Esophagus muscularis mucosa (tissue), 4 donors: ENCODE measurements at regions not wholly inside any gene's neighbourhood (a gene's known extent, or its start where the extent isn't known, plus 50 kb on each side); places are given as distances from the start of the nearest gene placed in this dataset.

Source experiments
- DNase-seq: peaks from one replicate; pipeline ENCODE4 v3.0.0-alpha.2; 2017; ENCODE audit errors: extremely low spot score
- H3K27ac ChIP-seq, 4 donors: fragments of 200-600 bp; sonication (generic); replicated peaks in 1 of 4; 1 replicate in 3 of 4; 2 replicates in 1 of 4; pipeline ENCODE4 v1.5.1; 2016 to 2019; ENCODE audit warnings: mild to moderate bottlenecking in 1 of 4
- H3K27me3 ChIP-seq, 4 donors: fragments of 200-600 bp; sonication (generic); one replicate each; pipeline versions ENCODE4 v1.5.1 to v1.6.0; 2016 to 2019
- H3K36me3 ChIP-seq, 4 donors: fragments of 200-600 bp; sonication (generic); one replicate each; pipeline ENCODE4 v1.5.1; 2016 to 2019
- H3K4me1 ChIP-seq, 4 donors: fragments of 200-600 bp; sonication (generic); one replicate each; pipeline ENCODE4 v1.5.1; 2016 to 2019
- H3K4me3 ChIP-seq, 4 donors: fragments of 200-600 bp; sonication (generic); 1 replicate in 2 of 4; 2 replicates in 2 of 4; pipeline ENCODE4 v1.5.1; 2016 to 2019; ENCODE audit warnings: mild to moderate bottlenecking in 4 of 4, moderate library complexity in 1 of 4
- H3K9me3 ChIP-seq, 4 donors: fragments of 200-600 bp; sonication (generic); 1 replicate in 3 of 4; 2 replicates in 1 of 4; pipeline ENCODE4 v1.5.1; 2016 to 2019
- CTCF ChIP-seq, 3 experiments: fragments of 200-600 bp in 2 of 3; fragments of 450-650 bp in 1 of 3; sonication (generic) in 2 of 3; IDR thresholded peaks; one replicate each; pipeline ENCODE4 v1.5.1; 2017 to 2019; ENCODE audit warnings: antibody characterized with exemption in 3 of 3, mild to moderate bottlenecking in 2 of 3, moderate library complexity in 1 of 3
- EP300 ChIP-seq: sonication (generic); formaldehyde crosslinking; IDR thresholded peaks from one replicate; pipeline ENCODE4 v1.6.1; 2017; ENCODE audit warnings: antibody characterized with exemption
- POLR2A ChIP-seq: fragments of 450-650 bp; IDR thresholded peaks from one replicate; pipeline ENCODE4 v1.6.1; 2017; ENCODE audit warnings: antibody characterized with exemption, moderate library complexity, mild to moderate bottlenecking, low read depth
- POLR2AphosphoS5 ChIP-seq, 2 donors: sonication (generic); formaldehyde crosslinking; IDR thresholded peaks; one replicate each; pipeline ENCODE4 v1.6.1; 2017; ENCODE audit warnings: antibody characterized with exemption in 2 of 2
- WGBS: methylation state at CpG from one replicate; pipeline ENCODE4 v1.1.5; 2018; 5-methylcytosine and 5-hydroxymethylcytosine counted together
- intact Hi-C: fragments of 100-400 bp; cut with DNase I; formaldehyde crosslinking; loops from one replicate; pipeline ENCODE4 v1.15.1; 2023

DNA sequence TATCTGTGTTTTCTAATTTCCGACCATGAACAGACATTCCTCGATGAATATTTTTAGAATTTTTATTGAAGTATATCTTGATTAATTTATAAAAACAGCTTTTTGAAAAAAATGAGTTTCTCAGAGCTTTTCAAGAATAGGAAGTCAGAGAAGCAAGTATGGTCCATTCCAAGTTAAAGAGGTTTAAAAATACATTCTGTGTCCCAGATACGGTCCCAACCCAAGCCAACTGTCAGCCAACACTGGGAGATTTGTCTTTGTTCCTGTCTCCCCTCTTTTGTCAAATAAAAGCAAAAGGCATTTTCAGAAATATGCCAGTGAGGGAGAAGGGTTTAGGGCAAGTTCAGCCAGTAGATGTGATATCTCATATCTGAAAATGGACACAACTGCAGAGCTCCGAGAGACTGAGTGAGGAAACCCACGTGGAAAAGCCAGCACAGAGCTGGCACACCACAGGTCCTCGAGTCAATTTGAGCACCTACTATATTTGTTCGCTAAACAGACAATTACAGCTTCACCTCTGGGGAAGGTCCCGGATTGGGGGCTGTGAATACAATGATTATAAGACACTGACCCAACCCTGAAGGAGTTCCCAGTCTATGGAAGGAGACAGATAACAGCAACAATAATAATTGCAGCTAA is 59.8 kb downstream of the C11orf91 start:
- WGBS: 67% methylated on average over 8 of the region's 8 CpGs
- no peak for DNase-seq
- no peak overlapping the region for H3K4me3 ChIP-seq
- no peaks in the 10 kb centered on the region for H3K4me1 ChIP-seq
- no peaks in the 10 kb centered on the region for H3K36me3 ChIP-seq
- H3K27me3 ChIP-seq: peaks cover 0 to 15% (median 0%) of the 10 kb centered on the region in 4 donors
- no peak for TF ChIP-seq CTCF (IDR thresholded peaks at IDR 0.05)
- no peak for TF ChIP-seq POLR2A
- no peak for TF ChIP-seq POLR2AphosphoS5 (IDR thresholded peaks at IDR 0.05)
- no peak for TF ChIP-seq EP300
- H3K27ac ChIP-seq: no peak overlapping the region
- intact Hi-C loops: no loop called here
- H3K9me3 ChIP-seq: peaks cover 0 to 6% (median 0%) of the 10 kb centered on the region in 4 donors

- TF ChIP-seq EP300: no peak
- no peak for TF ChIP-seq CTCF (IDR thresholded peaks at IDR 0.05)
- no peak for TF ChIP-seq POLR2AphosphoS5 (IDR thresholded peaks at IDR 0.05)
- no peak for TF ChIP-seq POLR2A
- H3K4me3 ChIP-seq: no peak overlapping the region
- intact Hi-C loops: no loop called here
- H3K9me3 ChIP-seq: peaks cover 0 to 6% (median 0%) of the 10 kb centered on the region in 4 donors
- 40% methylated on average over 1 of the region's 1 CpG for WGBS
- no peak overlapping the region for H3K27ac ChIP-seq
- DNase-seq: no peak
- H3K36me3 ChIP-seq: no peaks in the 10 kb centered on the region
- H3K4me1 ChIP-seq: no peaks in the 10 kb centered on the region
- peaks cover 0 to 12% (median 0%) of the 10 kb centered on the region in 4 donors for H3K27me3 ChIP-seq
Measured at GRCh38 chr11:33638608-33639007, 62.0 kb downstream of the C11orf91 start.

DNA sequence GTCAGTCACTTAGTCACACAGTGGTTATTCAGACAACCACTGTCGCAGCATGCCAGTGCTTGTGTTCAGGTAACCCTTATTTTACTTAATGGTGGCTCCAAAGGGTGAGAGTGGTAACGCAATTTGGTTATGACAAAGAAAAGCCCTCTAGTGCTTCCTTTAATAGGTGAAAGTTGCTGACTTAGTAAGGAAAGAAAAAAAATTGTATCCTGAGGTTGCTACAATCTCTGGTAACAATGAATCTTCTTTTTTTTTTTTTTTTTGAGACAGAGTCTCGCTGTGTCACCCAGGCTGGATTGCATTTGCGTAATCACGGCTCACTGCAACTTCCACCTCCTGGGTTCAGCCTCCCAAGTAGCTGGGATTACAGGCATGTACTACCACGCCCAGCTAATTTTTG is 64.5 kb downstream of the C11orf91 start:
- WGBS: 88% methylated on average over 6 of the region's 6 CpGs

DNA sequence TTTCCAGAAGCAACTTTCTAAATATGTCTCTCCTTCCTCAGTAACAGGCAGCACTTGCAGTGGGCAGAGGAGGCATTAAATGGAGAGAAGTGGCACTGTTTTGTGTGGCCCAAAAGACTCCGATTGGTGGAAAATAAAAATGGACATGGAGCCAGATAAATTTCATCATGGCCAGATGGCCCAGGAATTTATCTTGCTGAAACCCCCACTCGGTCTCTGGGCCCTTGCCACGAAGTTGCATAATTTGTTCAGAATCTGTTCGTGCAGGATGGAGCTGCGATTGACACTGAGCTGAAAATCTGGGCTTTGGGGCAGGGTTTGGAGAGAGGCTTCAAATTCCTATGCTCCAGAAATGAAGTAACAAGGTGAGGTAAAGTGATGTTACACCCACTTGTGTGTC is 65.5 kb downstream of the C11orf91 start:
- Histone ChIP-seq H3K4me3 (no peak overlapping the region), H3K4me1 (no peaks in the 10 kb centered on the region), H3K9me3 (peaks cover 0 to 16% (median 0%) of the 10 kb centered on the region in 4 donors), H3K36me3 (no peaks in the 10 kb centered on the region), H3K27me3 (peaks cover 0 to 14% (median 0%) of the 10 kb centered on the region in 4 donors), H3K27ac (no peak overlapping the region)
- 54% methylated on average over 5 of the region's 5 CpGs for WGBS
- TF ChIP-seq POLR2A: no peak
- TF ChIP-seq POLR2AphosphoS5 (IDR thresholded peaks at IDR 0.05): no peak
- no peak for TF ChIP-seq EP300
- no peak for TF ChIP-seq CTCF (IDR thresholded peaks at IDR 0.05)
- intact Hi-C loops: no loop called here
- DNase-seq: no peak

More for the DNA sequence above, 64.5 kb downstream of the C11orf91 start:
- Histone ChIP-seq H3K9me3 (peaks cover 0 to 7% (median 0%) of the 10 kb centered on the region in 4 donors), H3K27ac (no peak overlapping the region), H3K4me3 (no peak overlapping the region), H3K27me3 (peaks cover 0 to 19% (median 0%) of the 10 kb centered on the region in 4 donors), H3K36me3 (no peaks in the 10 kb centered on the region), H3K4me1 (no peaks in the 10 kb centered on the region)
- intact Hi-C loops: no loop called here
- no peak for DNase-seq
- TF ChIP-seq EP300 (no peak), POLR2A (no peak), CTCF (IDR thresholded peaks at IDR 0.05) (no peak), POLR2AphosphoS5 (IDR thresholded peaks at IDR 0.05) (no peak)

GRCh38 chr11:33634291-33634834 is 66.3 kb downstream of the C11orf91 start:
- no peak for TF ChIP-seq POLR2AphosphoS5 (IDR thresholded peaks at IDR 0.05)
- Histone ChIP-seq H3K9me3 (peaks cover 0 to 16% (median 0%) of the 10 kb centered on the region in 4 donors), H3K27me3 (peaks cover 0 to 14% (median 0%) of the 10 kb centered on the region in 4 donors), H3K4me3 (no peak overlapping the region), H3K36me3 (no peaks in the 10 kb centered on the region), H3K4me1 (no peaks in the 10 kb centered on the region), H3K27ac (no peak overlapping the region)
- 87% methylated on average over 7 of the region's 7 CpGs for WGBS
- intact Hi-C loops: no loop called here
- no peak for DNase-seq
